Coronary artery (tissue), 2 donors: ENCODE measurements at regions not wholly inside any gene's neighbourhood (a gene's known extent, or its start where the extent isn't known, plus 50 kb on each side); places are given as distances from the start of the nearest gene placed in this dataset.

ENCODE experiments used
- DNase-seq: peaks from one replicate; pipeline ENCODE4 v3.0.0-alpha.2; 2017; ENCODE audit warnings: low spot score
- H3K27ac ChIP-seq, 2 donors: fragments of 200-600 bp; sonication (generic); one replicate each; pipeline ENCODE4 v1.5.1; 2016 to 2019
- H3K4me3 ChIP-seq: fragments of 200-600 bp; sonication (generic); 2 replicates; pipeline ENCODE4 v1.5.1; 2016; ENCODE audit warnings: mild to moderate bottlenecking, moderate library complexity
- TF ChIP-seq, protein P1 (sequence below): fragments of 200-600 bp; sonication (generic); IDR thresholded peaks from one replicate; pipeline ENCODE4 v1.5.1; 2019; ENCODE audit warnings: antibody characterized with exemption

DNA sequence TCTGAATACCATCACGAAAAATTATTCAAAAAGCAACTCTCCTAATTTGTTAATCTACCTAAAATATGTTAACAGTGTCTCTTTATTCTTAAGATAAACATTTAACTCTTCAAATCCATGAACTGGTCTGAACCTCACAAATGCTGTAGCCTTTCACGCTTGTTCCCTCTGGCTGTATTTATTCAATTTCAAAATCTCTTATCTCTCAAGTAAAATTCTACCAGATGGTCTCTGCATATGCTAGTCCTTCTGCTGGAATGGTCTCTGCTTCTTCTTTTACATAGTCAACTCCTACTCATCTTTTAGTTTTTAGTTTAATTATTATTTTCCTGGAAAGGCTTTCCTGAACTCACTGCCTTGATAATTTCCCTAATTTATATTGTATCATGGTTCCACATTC is 232.9 kb upstream of the PCDH20 start:
- no peak overlapping the region for H3K27ac ChIP-seq
- no peak for DNase-seq
- TF ChIP-seq, protein P1, sequence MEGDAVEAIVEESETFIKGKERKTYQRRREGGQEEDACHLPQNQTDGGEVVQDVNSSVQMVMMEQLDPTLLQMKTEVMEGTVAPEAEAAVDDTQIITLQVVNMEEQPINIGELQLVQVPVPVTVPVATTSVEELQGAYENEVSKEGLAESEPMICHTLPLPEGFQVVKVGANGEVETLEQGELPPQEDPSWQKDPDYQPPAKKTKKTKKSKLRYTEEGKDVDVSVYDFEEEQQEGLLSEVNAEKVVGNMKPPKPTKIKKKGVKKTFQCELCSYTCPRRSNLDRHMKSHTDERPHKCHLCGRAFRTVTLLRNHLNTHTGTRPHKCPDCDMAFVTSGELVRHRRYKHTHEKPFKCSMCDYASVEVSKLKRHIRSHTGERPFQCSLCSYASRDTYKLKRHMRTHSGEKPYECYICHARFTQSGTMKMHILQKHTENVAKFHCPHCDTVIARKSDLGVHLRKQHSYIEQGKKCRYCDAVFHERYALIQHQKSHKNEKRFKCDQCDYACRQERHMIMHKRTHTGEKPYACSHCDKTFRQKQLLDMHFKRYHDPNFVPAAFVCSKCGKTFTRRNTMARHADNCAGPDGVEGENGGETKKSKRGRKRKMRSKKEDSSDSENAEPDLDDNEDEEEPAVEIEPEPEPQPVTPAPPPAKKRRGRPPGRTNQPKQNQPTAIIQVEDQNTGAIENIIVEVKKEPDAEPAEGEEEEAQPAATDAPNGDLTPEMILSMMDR = no peak
- H3K4me3 ChIP-seq = no peak overlapping the region

DNA sequence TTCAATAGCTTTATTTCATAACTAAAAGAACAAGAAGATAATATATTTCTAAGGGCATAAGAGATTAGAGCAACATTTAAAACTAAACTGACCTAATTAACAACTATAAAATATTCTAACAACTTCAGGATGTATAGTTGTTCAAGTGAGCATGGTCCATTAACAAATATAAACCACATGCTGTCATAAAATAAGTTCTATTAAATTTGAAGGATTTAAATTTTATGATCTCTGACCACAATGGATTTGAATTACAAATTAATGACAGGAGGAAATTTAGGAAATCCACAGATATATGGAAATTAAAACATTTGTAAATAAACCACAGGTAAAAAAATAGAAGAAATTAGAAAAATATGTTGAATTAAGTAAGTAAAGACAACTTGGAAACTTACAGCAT is 196.5 kb upstream of the PCDH20 start:
- Histone ChIP-seq H3K27ac (no peak overlapping the region), H3K4me3 (no peak overlapping the region)
- DNase-seq = no peak
- TF ChIP-seq, protein P1 = no peak

- H3K4me3 ChIP-seq = no peak overlapping the region
- H3K27ac ChIP-seq = no peak overlapping the region
- no peak for DNase-seq
- TF ChIP-seq, protein P1 = no peak
Observed at GRCh38 chr13:61608138-61608537, 192.5 kb upstream of the PCDH20 start.

GRCh38 chr13:61600360-61601033 is 184.8 kb upstream of the PCDH20 start:
- H3K4me3 ChIP-seq = no peak overlapping the region
- no peak overlapping the region for H3K27ac ChIP-seq
- no peak for DNase-seq
- TF ChIP-seq, protein P1 = no peak

GRCh38 chr13:61592489-61592888 is 176.8 kb upstream of the PCDH20 start:
- Histone ChIP-seq H3K4me3 (no peak overlapping the region), H3K27ac (no peak overlapping the region)
- no peak for DNase-seq
- TF ChIP-seq, protein P1 = no peak

DNA sequence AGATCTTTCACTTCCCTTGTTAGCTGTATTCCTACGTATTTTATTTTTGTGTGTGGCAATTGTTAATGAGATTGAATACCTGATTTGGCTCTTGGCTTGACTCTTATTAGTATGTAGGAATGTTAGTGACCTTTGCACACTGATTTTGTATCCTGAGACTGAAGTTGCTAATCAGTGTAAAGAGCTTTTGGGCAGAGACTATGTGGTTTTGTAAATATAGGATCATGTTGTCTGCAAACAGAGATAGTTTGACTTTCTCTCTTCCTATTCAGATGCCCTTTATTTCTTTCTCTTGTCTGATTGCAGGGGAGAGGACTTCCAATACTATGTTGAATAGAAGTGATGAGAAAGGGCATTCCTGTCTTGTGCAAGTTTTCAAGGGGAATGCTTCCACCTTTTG is 160.3 kb upstream of the PCDH20 start:
- no peak for DNase-seq
- Histone ChIP-seq H3K4me3 (no peak overlapping the region), H3K27ac (no peak overlapping the region)
- TF ChIP-seq, protein P1 = no peak

GRCh38 chr13:61563645-61564044 is 148.0 kb upstream of the PCDH20 start:
- TF ChIP-seq, protein P1 = no peak
- Histone ChIP-seq H3K27ac (no peak overlapping the region), H3K4me3 (no peak overlapping the region)
- no peak for DNase-seq
